ENCODE measurements at regions not wholly inside any gene's neighbourhood (a gene's known extent, or its start where the extent isn't known, plus 50 kb on each side); places are given as distances from the start of the nearest gene placed in this dataset.

DNA sequence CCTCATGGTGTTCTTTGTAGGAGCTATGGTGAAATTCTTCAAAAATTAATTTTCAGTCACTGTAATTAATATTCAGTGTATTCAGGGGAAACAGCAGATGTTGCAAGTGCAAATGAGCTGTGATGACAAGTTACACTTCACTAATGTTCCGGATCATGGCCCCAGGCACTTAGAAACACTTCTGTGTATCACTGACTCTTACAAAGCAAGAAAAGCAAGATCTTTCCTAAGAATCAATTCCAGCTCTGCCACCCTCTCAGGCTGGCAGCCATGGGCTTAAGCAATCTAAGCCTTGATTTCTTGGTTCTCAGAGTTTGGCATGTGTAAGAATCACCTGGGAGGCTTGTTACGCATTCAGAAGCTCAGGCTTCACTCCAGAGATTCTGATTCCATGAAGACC lies 78.0 kb downstream of the MARCHF4 start:
- Mint-ChIP-seq H3K27ac (no peak overlapping the region), H3K9me3 (no peaks in the 10 kb centered on the region), H3K4me1 (peaks cover 8% of the 10 kb centered on the region), H3K27me3 (ENCODE audit: low read depth) (no peaks in the 10 kb centered on the region), H3K4me3 (no peak overlapping the region), H3K36me3 (ENCODE audit: low read depth) (no peaks in the 10 kb centered on the region)
- TF ChIP-seq CTCF (IDR thresholded peaks at IDR 0.05; ENCODE audit: unreplicated experiment in 3 of 3): no peak

GRCh38 chr2:216293883-216294282 lies 78.4 kb downstream of the MARCHF4 start:
- no peak for TF ChIP-seq CTCF (IDR thresholded peaks at IDR 0.05; ENCODE audit: unreplicated experiment in 3 of 3)
- Mint-ChIP-seq H3K36me3 (ENCODE audit: low read depth) (no peaks in the 10 kb centered on the region), H3K27ac (no peak overlapping the region), H3K27me3 (ENCODE audit: low read depth) (no peaks in the 10 kb centered on the region), H3K9me3 (no peaks in the 10 kb centered on the region), H3K4me3 (no peak overlapping the region), H3K4me1 (peaks cover 4% of the 10 kb centered on the region)

DNA sequence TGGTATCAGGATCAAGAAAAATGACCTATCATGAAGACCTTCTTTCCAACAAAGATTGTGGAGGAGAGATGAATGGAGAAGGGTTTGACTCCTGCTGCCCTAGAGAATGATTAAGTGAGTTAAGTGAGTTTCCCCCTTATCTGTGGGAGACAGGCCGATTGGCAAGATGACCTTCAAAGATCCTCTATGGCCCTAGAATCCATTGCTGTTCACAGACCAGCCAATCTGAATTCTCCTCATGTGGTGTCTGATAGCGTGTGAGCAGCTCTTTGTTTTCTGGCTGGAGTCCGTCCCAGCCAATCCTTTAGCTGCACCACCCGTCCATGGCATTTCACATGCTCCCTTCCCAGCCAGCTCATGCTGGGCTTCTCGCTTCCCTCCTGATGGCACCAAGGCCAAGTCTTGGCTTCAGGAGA lies 79.4 kb downstream of the MARCHF4 start:
- H3K27me3 Mint-ChIP-seq (ENCODE audit: low read depth): peaks cover 6% of the 10 kb centered on the region
- no peak overlapping the region for H3K4me3 Mint-ChIP-seq
- H3K27ac Mint-ChIP-seq: no peak overlapping the region
- H3K9me3 Mint-ChIP-seq: no peaks in the 10 kb centered on the region
- H3K4me1 Mint-ChIP-seq: no peaks in the 10 kb centered on the region
- TF ChIP-seq CTCF (IDR thresholded peaks at IDR 0.05; ENCODE audit: unreplicated experiment in 3 of 3): no peak
- H3K36me3 Mint-ChIP-seq (ENCODE audit: low read depth): no peaks in the 10 kb centered on the region

- Mint-ChIP-seq H3K27ac (no peak overlapping the region), H3K4me3 (no peak overlapping the region), H3K4me1 (no peaks in the 10 kb centered on the region), H3K9me3 (no peaks in the 10 kb centered on the region), H3K36me3 (ENCODE audit: low read depth) (no peaks in the 10 kb centered on the region), H3K27me3 (ENCODE audit: low read depth) (peaks cover 6% of the 10 kb centered on the region)
- TF ChIP-seq CTCF (IDR thresholded peaks at IDR 0.05; ENCODE audit: unreplicated experiment in 3 of 3): no peak
Observed at GRCh38 chr2:216292475-216292874, 79.8 kb downstream of the MARCHF4 start.

DNA sequence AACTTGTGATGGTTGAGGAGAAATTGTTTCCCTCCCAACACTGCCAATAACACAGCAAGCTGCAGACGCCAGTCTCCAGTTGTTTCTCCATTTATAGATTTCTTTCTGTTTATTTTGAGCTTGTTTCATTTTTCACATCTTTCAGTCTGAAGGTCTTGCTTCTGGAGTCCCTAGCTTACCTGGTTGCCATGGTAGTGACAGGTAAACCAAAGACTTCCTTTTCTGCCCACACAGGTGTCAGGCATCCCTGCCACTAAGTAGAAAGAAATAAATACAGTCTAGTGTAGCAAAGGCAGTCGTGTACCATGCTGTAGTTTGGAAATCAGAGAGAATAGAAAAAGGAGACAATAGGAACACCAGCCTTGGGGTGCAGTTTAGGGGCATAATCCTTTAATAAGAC lies 82.8 kb downstream of the MARCHF4 start:
- no peaks in the 10 kb centered on the region for H3K9me3 Mint-ChIP-seq
- peaks cover 6% of the 10 kb centered on the region for H3K27me3 Mint-ChIP-seq (ENCODE audit: low read depth)
- no peak for TF ChIP-seq CTCF (IDR thresholded peaks at IDR 0.05; ENCODE audit: unreplicated experiment in 3 of 3)
- H3K4me3 Mint-ChIP-seq: no peak overlapping the region
- H3K4me1 Mint-ChIP-seq: peaks cover 15% of the 10 kb centered on the region
- H3K27ac Mint-ChIP-seq: no peak overlapping the region
- H3K36me3 Mint-ChIP-seq (ENCODE audit: low read depth): no peaks in the 10 kb centered on the region

DNA sequence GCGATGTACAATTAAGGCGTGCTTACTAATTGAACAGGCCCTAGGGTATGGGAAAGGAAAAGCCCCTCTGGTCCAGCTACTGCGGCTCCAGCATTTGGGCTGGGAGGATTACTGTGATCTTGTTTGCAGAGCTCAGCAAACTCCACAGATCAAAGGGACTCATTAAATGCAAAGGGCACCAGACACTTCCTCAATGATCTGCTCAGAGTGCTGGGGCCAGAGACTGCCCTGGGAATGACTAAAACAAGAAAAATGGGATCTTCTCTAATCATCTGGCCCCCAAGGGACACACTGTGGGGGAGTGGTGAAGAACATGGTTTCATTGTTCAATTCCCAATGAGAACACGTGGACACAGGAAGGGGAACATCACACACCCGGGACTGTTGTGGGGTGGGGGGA lies 85.0 kb downstream of the MARCHF4 start:
- Mint-ChIP-seq H3K4me3 (no peak overlapping the region), H3K27ac (no peak overlapping the region), H3K4me1 (peaks cover 27% of the 10 kb centered on the region), H3K9me3 (no peaks in the 10 kb centered on the region), H3K36me3 (ENCODE audit: low read depth) (no peaks in the 10 kb centered on the region), H3K27me3 (ENCODE audit: low read depth) (peaks cover 6% of the 10 kb centered on the region)
- TF ChIP-seq CTCF (IDR thresholded peaks at IDR 0.05; ENCODE audit: unreplicated experiment in 3 of 3): no peak

Measured in nephron (organoid).